ENCODE measurements at regions not wholly inside any gene's neighbourhood (a gene's known extent, or its start where the extent isn't known, plus 50 kb on each side); places are given as distances from the start of the nearest gene placed in this dataset.
"Not testable (repeated sequence)": the region's sequence is repeated elsewhere in the genome, so short reads cannot be mapped to it uniquely, and the experiment has no call there.

DNA sequence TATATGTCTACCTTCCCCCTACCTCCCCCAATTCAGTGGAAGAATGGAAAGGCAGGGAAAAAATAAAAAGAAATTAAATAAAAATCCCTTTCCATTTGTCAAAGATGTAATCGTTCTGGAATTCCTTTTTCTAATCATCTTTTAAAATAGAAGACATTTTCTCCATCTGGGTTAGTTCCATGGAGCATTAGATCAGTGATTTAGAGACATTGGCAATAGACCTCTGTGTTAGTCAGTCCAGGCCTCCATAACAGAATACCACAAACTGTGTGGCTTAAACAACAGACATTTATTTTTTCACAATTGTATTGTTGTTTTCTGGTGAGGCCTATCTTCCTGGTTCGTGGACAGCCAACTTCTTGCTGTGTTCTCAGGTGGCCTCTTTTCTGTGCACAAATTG lies 516.6 kb upstream of the DAB2 start:
- ATAC-seq (no peak), DNase-seq (no peak)
- Mint-ChIP-seq H3K4me3 (no peak overlapping the region), H3K27ac (no peak overlapping the region), H3K4me1 (no peaks in the 10 kb centered on the region), H3K36me3 (no peaks in the 10 kb centered on the region), H3K27me3 (no peaks in the 10 kb centered on the region), H3K9me3 (ENCODE audit: low read depth) (no peaks in the 10 kb centered on the region)
- CTCF ChIA-PET, result no interaction called here

GRCh38 chr5:39934830-39935229 lies 510.1 kb upstream of the DAB2 start:
- no peak for ATAC-seq
- Mint-ChIP-seq H3K27ac (no peak overlapping the region), H3K4me3 (no peak overlapping the region), H3K9me3 (ENCODE audit: low read depth) (no peaks in the 10 kb centered on the region), H3K4me1 (no peaks in the 10 kb centered on the region), H3K36me3 (no peaks in the 10 kb centered on the region), H3K27me3 (peaks cover 6% of the 10 kb centered on the region)
- no peak for DNase-seq
- CTCF ChIA-PET, result no interaction called here

DNA sequence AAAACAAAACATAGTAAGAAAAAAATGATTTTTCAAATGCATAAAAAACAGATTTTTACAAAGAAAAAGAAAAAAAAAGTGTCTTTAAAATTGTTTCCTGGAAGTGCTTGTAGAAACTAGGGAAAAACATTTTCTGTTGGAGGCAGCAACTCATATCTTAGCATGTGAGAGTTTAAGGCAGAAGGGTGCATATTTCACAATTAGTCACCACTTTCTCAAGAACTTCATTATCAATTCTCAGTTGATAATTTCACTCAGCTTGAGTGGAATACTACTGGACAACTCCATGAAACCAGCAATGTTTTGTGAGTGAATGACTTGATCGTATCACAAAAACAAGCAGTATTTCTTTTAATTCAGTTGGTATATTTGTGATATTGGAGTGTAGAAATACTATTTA lies 508.3 kb upstream of the DAB2 start:
- Mint-ChIP-seq H3K36me3 (no peaks in the 10 kb centered on the region), H3K4me3 (no peak overlapping the region), H3K27me3 (peaks cover 7% of the 10 kb centered on the region), H3K27ac (no peak overlapping the region), H3K4me1 (no peaks in the 10 kb centered on the region), H3K9me3 (ENCODE audit: low read depth) (no peaks in the 10 kb centered on the region)
- no peak for DNase-seq
- no peak for ATAC-seq
- CTCF ChIA-PET, result interaction anchor here (1.1 kb wide), 1 partner anchor 26 kb away, joined by 3 read pairs; no protein-coding TSS in a partner anchor

- Mint-ChIP-seq H3K27me3 (peaks cover 6% of the 10 kb centered on the region), H3K9me3 (ENCODE audit: low read depth) (no peaks in the 10 kb centered on the region), H3K36me3 (no peaks in the 10 kb centered on the region), H3K4me1 (no peaks in the 10 kb centered on the region), H3K4me3 (no peak overlapping the region), H3K27ac (no peak overlapping the region)
- CTCF ChIA-PET, result no interaction called here
- DNase-seq, result no peak
- ATAC-seq, result no peak
Measured at GRCh38 chr5:39928709-39929108, 503.9 kb upstream of the DAB2 start.

DNA sequence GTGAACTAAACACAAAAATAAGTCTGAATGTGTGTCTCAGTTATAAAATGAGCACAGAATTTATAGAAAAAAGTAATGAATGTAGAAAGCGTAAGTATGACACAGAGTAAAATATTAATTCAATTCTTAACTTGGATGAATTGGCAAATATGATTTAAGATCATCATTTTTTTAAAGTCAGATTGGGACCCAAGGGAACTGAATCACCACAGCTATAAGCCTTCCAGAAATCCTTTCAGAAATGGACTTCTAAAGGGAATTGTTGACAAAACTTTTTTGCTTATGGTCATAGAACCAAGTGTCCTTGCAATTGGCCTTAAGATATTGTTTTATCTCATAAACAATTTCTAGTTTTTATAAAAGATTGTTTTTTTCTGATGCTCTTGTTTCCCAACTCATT lies 495.1 kb upstream of the DAB2 start:
- no peaks in the 10 kb centered on the region for H3K4me1 Mint-ChIP-seq
- CTCF ChIA-PET, result no interaction called here
- H3K27ac Mint-ChIP-seq, result no peak overlapping the region
- peaks cover 2% of the 10 kb centered on the region for H3K9me3 Mint-ChIP-seq (ENCODE audit: low read depth)
- DNase-seq (no peak), ATAC-seq (no peak)
- no peaks in the 10 kb centered on the region for H3K36me3 Mint-ChIP-seq
- H3K27me3 Mint-ChIP-seq, result peaks cover 2% of the 10 kb centered on the region
- no peak overlapping the region for H3K4me3 Mint-ChIP-seq

DNA sequence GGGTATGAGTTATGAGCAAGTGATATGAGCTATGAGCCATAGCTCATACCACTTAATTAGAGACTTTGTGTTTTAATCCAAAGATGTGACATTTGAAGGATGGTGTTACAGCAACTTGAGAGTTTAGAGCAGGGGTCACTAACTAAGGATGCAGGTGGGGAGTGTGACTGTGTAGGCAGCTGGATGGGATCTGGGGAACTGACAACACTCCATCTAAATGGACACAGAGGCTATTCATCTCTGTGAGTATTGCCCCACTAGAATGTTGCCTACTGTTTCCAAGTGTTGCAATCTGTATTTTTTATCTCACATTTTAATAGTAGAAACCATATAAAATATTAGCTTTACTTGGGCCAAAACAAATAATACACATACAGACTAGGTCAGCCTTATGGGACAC lies 488.1 kb upstream of the DAB2 start:
- no peak overlapping the region for H3K4me3 Mint-ChIP-seq
- peaks cover 6% of the 10 kb centered on the region for H3K27me3 Mint-ChIP-seq
- ATAC-seq, result no peak
- peaks cover 2% of the 10 kb centered on the region for H3K9me3 Mint-ChIP-seq (ENCODE audit: low read depth)
- CTCF ChIA-PET, result no interaction called here
- H3K36me3 Mint-ChIP-seq, result no peaks in the 10 kb centered on the region
- no peaks in the 10 kb centered on the region for H3K4me1 Mint-ChIP-seq
- no peak overlapping the region for H3K27ac Mint-ChIP-seq
- DNase-seq, result no peak

- H3K27ac Mint-ChIP-seq; H3K4me1 Mint-ChIP-seq; H3K36me3 Mint-ChIP-seq; DNase-seq; H3K27me3 Mint-ChIP-seq; CTCF ChIA-PET; H3K4me3 Mint-ChIP-seq; H3K9me3 Mint-ChIP-seq (ENCODE audit: low read depth); ATAC-seq: not testable (repeated sequence)
Measured at GRCh38 chr5:39907267-39907951, 482.6 kb upstream of the DAB2 start.

DNA sequence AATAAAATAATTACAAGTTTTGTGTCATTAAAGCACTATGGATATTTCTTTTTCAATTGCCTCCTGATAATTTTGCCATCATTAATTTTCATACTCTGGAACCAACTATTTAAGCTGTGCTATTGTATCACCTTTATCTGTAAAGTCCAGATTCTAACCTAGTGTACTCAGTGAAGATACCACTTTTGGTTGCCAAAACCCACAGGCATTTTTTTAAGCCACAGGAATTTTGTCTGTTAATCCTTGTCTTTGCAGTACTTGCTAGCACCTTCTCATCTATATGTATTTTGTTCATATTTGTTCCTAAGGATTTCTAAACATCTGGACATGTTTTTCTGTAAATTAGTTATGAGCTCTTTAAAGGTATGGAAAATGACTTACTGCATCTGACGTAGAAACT lies 481.4 kb upstream of the DAB2 start:
- H3K27me3 Mint-ChIP-seq, result peaks cover 4% of the 10 kb centered on the region
- no peaks in the 10 kb centered on the region for H3K9me3 Mint-ChIP-seq (ENCODE audit: low read depth)
- no peak overlapping the region for H3K4me3 Mint-ChIP-seq
- no peak for DNase-seq
- H3K27ac Mint-ChIP-seq, result no peak overlapping the region
- no peaks in the 10 kb centered on the region for H3K4me1 Mint-ChIP-seq
- H3K36me3 Mint-ChIP-seq, result no peaks in the 10 kb centered on the region
- CTCF ChIA-PET, result no interaction called here
- no peak for ATAC-seq

- no peaks in the 10 kb centered on the region for H3K36me3 Mint-ChIP-seq
- CTCF ChIA-PET, result no interaction called here
- H3K9me3 Mint-ChIP-seq (ENCODE audit: low read depth), result no peaks in the 10 kb centered on the region
- no peaks in the 10 kb centered on the region for H3K4me1 Mint-ChIP-seq
- no peak overlapping the region for H3K27ac Mint-ChIP-seq
- DNase-seq (no peak), ATAC-seq (no peak)
- H3K4me3 Mint-ChIP-seq, result no peak overlapping the region
- H3K27me3 Mint-ChIP-seq, result peaks cover 4% of the 10 kb centered on the region
Measured at GRCh38 chr5:39905356-39905755, 480.6 kb upstream of the DAB2 start.

DNA sequence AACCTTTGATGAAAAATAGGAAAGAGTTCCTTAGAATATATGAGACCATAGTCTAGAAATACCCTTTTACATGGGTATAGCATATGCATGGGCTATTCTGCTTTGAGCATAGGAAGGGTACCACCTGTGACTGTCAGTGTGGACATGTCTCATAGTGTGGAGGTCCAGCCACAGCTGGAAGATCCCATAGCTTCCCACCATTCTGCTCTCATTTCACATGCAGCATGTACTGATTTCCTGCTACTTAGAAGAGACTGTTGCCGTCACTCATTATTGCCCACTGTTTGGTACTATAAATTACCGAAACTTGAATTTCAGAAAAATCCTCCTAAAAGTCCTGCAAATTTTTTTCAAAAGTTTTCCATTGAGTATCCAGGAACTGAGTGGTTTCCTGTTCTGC lies 477.8 kb upstream of the DAB2 start:
- Mint-ChIP-seq H3K27ac (no peak overlapping the region), H3K36me3 (no peaks in the 10 kb centered on the region), H3K27me3 (peaks cover 4% of the 10 kb centered on the region), H3K4me3 (no peak overlapping the region), H3K4me1 (no peaks in the 10 kb centered on the region), H3K9me3 (ENCODE audit: low read depth) (no peaks in the 10 kb centered on the region)
- DNase-seq, result no peak
- CTCF ChIA-PET, result no interaction called here
- no peak for ATAC-seq

GRCh38 chr5:39898731-39899130 lies 474.0 kb upstream of the DAB2 start:
- no peak for ATAC-seq
- Mint-ChIP-seq H3K4me1 (no peaks in the 10 kb centered on the region), H3K36me3 (no peaks in the 10 kb centered on the region), H3K9me3 (ENCODE audit: low read depth) (no peaks in the 10 kb centered on the region), H3K27me3 (peaks cover 4% of the 10 kb centered on the region), H3K4me3 (no peak overlapping the region), H3K27ac (no peak overlapping the region)
- no peak for DNase-seq
- CTCF ChIA-PET, result no interaction called here

DNA sequence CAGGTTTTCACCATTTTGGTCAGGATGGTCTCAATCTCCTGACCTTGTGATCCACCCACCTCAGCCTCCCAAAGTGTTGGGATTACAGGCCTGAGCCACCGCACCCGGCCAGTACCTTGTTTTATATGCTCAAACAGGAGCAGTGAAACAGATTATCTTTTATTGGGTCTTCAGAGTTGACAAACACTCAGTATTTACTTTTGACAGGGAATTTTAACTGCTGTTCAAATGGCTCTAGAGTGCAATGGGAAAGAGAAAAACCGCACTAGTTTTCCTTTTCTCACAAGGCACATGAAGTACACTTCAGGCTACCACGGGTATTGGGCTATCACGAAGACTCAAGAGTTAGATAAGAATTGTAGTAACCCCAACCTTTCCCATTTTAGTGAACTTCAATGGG lies 471.9 kb upstream of the DAB2 start:
- peaks cover 5% of the 10 kb centered on the region for H3K27me3 Mint-ChIP-seq
- CTCF ChIA-PET, result no interaction called here
- DNase-seq (no peak), ATAC-seq (no peak)
- no peaks in the 10 kb centered on the region for H3K4me1 Mint-ChIP-seq
- no peaks in the 10 kb centered on the region for H3K9me3 Mint-ChIP-seq (ENCODE audit: low read depth)
- H3K4me3 Mint-ChIP-seq, result no peak overlapping the region
- H3K36me3 Mint-ChIP-seq, result no peaks in the 10 kb centered on the region
- no peak overlapping the region for H3K27ac Mint-ChIP-seq

DNA sequence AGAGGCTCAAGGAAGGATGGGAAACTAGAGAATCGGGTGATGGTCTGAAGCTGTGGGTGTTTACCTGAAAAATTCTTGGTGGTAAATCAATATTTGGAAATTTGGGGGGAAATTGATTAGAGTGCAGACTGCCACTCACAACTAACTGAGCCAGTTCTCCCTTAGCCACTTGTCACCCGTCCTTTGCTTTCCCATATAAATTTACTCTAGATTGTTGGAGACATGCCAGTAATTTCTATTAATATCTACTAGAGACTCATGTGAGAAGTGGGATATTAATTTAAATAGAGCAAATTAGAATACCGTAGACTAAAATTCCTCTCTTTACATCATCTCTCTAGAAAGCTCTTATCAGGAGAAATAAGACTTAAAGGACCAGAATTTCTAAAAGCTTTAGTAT lies 471.3 kb upstream of the DAB2 start:
- CTCF ChIA-PET, result no interaction called here

GRCh38 chr5:39892708-39893107 lies 467.9 kb upstream of the DAB2 start:
- Mint-ChIP-seq H3K4me3 (no peak overlapping the region), H3K27me3 (peaks cover 4% of the 10 kb centered on the region), H3K36me3 (no peaks in the 10 kb centered on the region), H3K27ac (no peak overlapping the region), H3K9me3 (ENCODE audit: low read depth) (no peaks in the 10 kb centered on the region), H3K4me1 (no peaks in the 10 kb centered on the region)
- ATAC-seq (no peak), DNase-seq (no peak)
- CTCF ChIA-PET, result no interaction called here

More for the DNA sequence above, 471.3 kb upstream of the DAB2 start:
- H3K36me3 Mint-ChIP-seq, result no peaks in the 10 kb centered on the region
- H3K27me3 Mint-ChIP-seq, result peaks cover 4% of the 10 kb centered on the region
- ATAC-seq, result no peak
- DNase-seq, result no peak
- no peak overlapping the region for H3K4me3 Mint-ChIP-seq
- no peak overlapping the region for H3K27ac Mint-ChIP-seq
- no peaks in the 10 kb centered on the region for H3K9me3 Mint-ChIP-seq (ENCODE audit: low read depth)
- H3K4me1 Mint-ChIP-seq, result no peaks in the 10 kb centered on the region

DNA sequence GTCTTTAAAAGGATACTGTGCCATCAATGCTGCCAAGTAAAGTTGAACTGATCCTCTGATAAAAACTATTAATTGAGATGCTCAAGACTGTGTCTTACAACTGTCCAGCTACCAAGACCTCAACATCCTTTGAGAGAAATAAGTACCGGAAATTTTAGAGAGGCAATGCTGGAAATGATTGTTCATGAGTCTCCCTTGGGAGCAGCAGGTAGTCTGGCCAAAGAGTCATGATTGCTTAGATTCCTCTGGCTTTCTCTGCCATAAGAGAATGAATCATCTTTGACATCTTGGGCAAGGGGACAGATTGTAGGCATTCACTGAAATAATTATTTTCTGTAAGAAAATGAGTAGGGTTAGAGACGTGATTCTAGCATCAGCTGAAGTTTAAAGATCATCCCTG lies 466.6 kb upstream of the DAB2 start:
- no peak for ATAC-seq
- H3K27me3 Mint-ChIP-seq, result peaks cover 4% of the 10 kb centered on the region
- H3K27ac Mint-ChIP-seq, result no peak overlapping the region
- no peaks in the 10 kb centered on the region for H3K9me3 Mint-ChIP-seq (ENCODE audit: low read depth)
- no peaks in the 10 kb centered on the region for H3K4me1 Mint-ChIP-seq
- H3K4me3 Mint-ChIP-seq, result no peak overlapping the region
- DNase-seq, result no peak
- CTCF ChIA-PET, result no interaction called here
- no peaks in the 10 kb centered on the region for H3K36me3 Mint-ChIP-seq

All from activated CD8-positive, alpha-beta memory T cell treated with anti-CD3 and anti-CD28 coated beads, Interleukin-2, amount 10 ng/mL, durations not matched to agents 7 days and 5 days (primary cell).